HepG2 (cell line): ENCODE measurements at regions not wholly inside any gene's neighbourhood (a gene's known extent, or its start where the extent isn't known, plus 50 kb on each side); places are given as distances from the start of the nearest gene placed in this dataset.

Experiments
- ATAC-seq: fragments of 200-7000 bp; cut with Tn5 transposase; 3 replicates; pipeline ENCODE4 v1.9.1; 2020; ENCODE audit warnings: mild to moderate bottlenecking, moderate library complexity
- BruUV-seq: library from RNA; stranded (reverse); fragments of 400-500 nt; replicated peaks from 2 replicates; lab custom pipeline; 2021; lab: Mats Ljungman, UMichigan
- CTCF ChIA-PET: fragments of 300-600 bp; formaldehyde crosslinking; extraction: SDS; loops from one replicate; lab custom pipeline; 2021; ENCODE audit warnings: low total read pairs, inconsistent platforms, low intra/inter-chr PET ratio; lab: Yijun Ruan, JAX
- POLR2A ChIA-PET: fragments of 350-600 bp; sonication (Branson Sonifier 250); formaldehyde crosslinking; loops from one replicate; lab custom pipeline; 2020; ENCODE audit warnings: antibody characterized with exemption, inconsistent platforms; lab: Yijun Ruan, JAX
- DNase-seq: peaks from one replicate; pipeline ENCODE4 v3.0.0-alpha.2; 2015; ENCODE audit warnings: low spot score
- FAIRE-seq: peaks from 3 replicates; lab custom pipeline; 2011; peaks lifted over from hg19 to GRCh38; lab: Jason Lieb, UNC
- H2AFZ ChIP-seq: one replicate; pipeline ENCODE4 v1.6.1; 2011; ENCODE audit warnings: low read length, inconsistent platforms
- H3K27ac ChIP-seq: fragments of 300-600 bp; 3 replicates; pipeline ENCODE4 v1.8.0; 2011; ENCODE audit warnings: mixed run types, mild to moderate bottlenecking, mixed read lengths, low read length, inconsistent platforms; ENCODE audit not compliant: insufficient read depth; ENCODE audit errors: extremely low read length
- H3K27me3 ChIP-seq, 2 experiments: fragments of 200-600 bp in 1 of 2; 2 replicates in 1 of 2; 3 replicates in 1 of 2; pipeline versions ENCODE4 v1.6.0 to v1.8.0; 2011; ENCODE audit warnings: low read length in 2 of 2, mild to moderate bottlenecking in 2 of 2, moderate library complexity in 2 of 2, inconsistent platforms in 1 of 2; ENCODE audit not compliant: insufficient read depth in 2 of 2, control insufficient read depth in 1 of 2
- H3K36me3 ChIP-seq, 2 experiments: fragments of 200-600 bp in 1 of 2; replicated peaks in 1 of 2; 2 replicates in 1 of 2; 3 replicates in 1 of 2; pipeline versions ENCODE4 v1.5.1 to v1.8.0; 2011; ENCODE audit warnings: low read length in 2 of 2, inconsistent platforms in 1 of 2; ENCODE audit not compliant: insufficient read depth in 2 of 2, control insufficient read depth in 1 of 2
- H3K4me1 ChIP-seq: 2 replicates; pipeline ENCODE4 v1.5.1; 2012; ENCODE audit warnings: low read length, inconsistent platforms; ENCODE audit not compliant: insufficient read depth
- H3K4me2 ChIP-seq: 2 replicates; pipeline ENCODE4 v1.6.0; 2011; ENCODE audit warnings: low read depth, low read length, inconsistent platforms
- H3K4me3 ChIP-seq, 3 experiments: fragments of 200-600 bp in 1 of 3; sonication (generic), shearing (Covaris generic) in 1 of 3; replicated peaks in 1 of 3; 2 replicates each; pipeline ENCODE4 v1.5.1; 2011 to 2016; ENCODE audit warnings: low read length in 3 of 3, inconsistent platforms in 2 of 3, low read depth in 2 of 3, mild to moderate bottlenecking in 2 of 3, control low read depth in 1 of 3, mixed read lengths in 1 of 3; ENCODE audit not compliant: insufficient read depth in 1 of 3
- H3K79me2 ChIP-seq: one replicate; pipeline ENCODE4 v1.6.1; 2011; ENCODE audit warnings: low read length, inconsistent platforms; ENCODE audit not compliant: insufficient read depth
- H3K9ac ChIP-seq: 2 replicates; pipeline ENCODE4 v1.6.0; 2011; ENCODE audit warnings: mild to moderate bottlenecking, low read depth, low read length, inconsistent platforms; ENCODE audit not compliant: insufficient read depth
- H3K9me3 ChIP-seq: 2 replicates; pipeline ENCODE4 v1.5.1; 2012; ENCODE audit warnings: mild to moderate bottlenecking, low read length
- H4K20me1 ChIP-seq: 2 replicates; pipeline ENCODE4 v1.6.0; 2011; ENCODE audit warnings: inconsistent platforms, mild to moderate bottlenecking, low read length, moderate library complexity; ENCODE audit not compliant: insufficient read depth
- HINFP ChIP-seq: sonication (generic); formaldehyde crosslinking; IDR thresholded peaks from 2 replicates; pipeline ENCODE4 v1.4.0; 2020; ENCODE audit warnings: low read depth, mild to moderate bottlenecking, missing genetic modification reagents
- MAFF ChIP-seq: IDR thresholded peaks from 2 replicates; pipeline ENCODE4 v1.6.1; 2011; ENCODE audit warnings: low read depth, low read length, improper control_type of control experiment
- ZBED4 ChIP-seq: sonication (generic); formaldehyde crosslinking; IDR thresholded peaks from 2 replicates; pipeline ENCODE4 v1.4.0; 2020; ENCODE audit warnings: missing genetic modification reagents, borderline replicate concordance
- ZBTB40 ChIP-seq, 2 experiments: fragments of 450-650 bp in 1 of 2; sonication (generic) in 1 of 2; formaldehyde crosslinking in 1 of 2; IDR thresholded peaks; 2 replicates each; pipeline versions ENCODE4 v1.6.1 to v1.8.0; 2016 to 2022; ENCODE audit warnings: antibody characterized with exemption in 1 of 2, mild to moderate bottlenecking in 1 of 2, missing genetic modification reagents in 1 of 2
- ZFP62 ChIP-seq: sonication (generic); formaldehyde crosslinking; IDR thresholded peaks from 2 replicates; pipeline ENCODE4 v1.4.0; 2020; ENCODE audit warnings: missing genetic modification reagents
- WGBS: methylation state at CpG from one replicate; pipeline ENCODE4 v1.1.6; 2017; ENCODE audit warnings: low lambda C conversion rate; 5-methylcytosine and 5-hydroxymethylcytosine counted together
- in situ Hi-C: cut with HindIII; loops from 2 replicates; pipeline ENCODE4 v1.10.0; 2017; ENCODE audit warnings: low pct_unique_long_range_greater_than_20kb; ENCODE audit not compliant: extremely low pct_ligation_motif_present
- intact Hi-C: fragments of 100-400 bp; cut with micrococcal nuclease; formaldehyde crosslinking; loops from one replicate; pipeline ENCODE4 v1.10.0; 2022; ENCODE audit not compliant: unreplicated experiment

GRCh38 chr3:72275331-72275751, 490.4 kb upstream of the PROK2 start (continued):
- TF ChIP-seq HINFP (CRISPR knock-in tag), result no peak
- no peak for TF ChIP-seq ZFP62
- TF ChIP-seq ZBED4, result no peak
- TF ChIP-seq, all 625 proteins: peak for 0

GRCh38 chr3:72274493-72275330, 489.8 kb upstream of the PROK2 start:
- ChIA-PET CTCF (no interaction called here), POLR2A (no interaction called here)
- in situ Hi-C loops, result no loop called here
- 19% methylated on average over 12 of the region's 12 CpGs for WGBS
- Histone ChIP-seq H2AFZ (no peak overlapping the region), H3K36me3 (no peaks in the 10 kb centered on the region), H3K79me2 (no peaks in the 10 kb centered on the region), H3K27ac (no peak overlapping the region), H3K4me3 (no peak overlapping the region), H3K27me3 (peaks cover 0 to 4% of the 10 kb centered on the region in 2 experiments; a peak in 1 of 5 replicates), H3K9ac (no peak overlapping the region), H3K4me1 (peaks cover 25% of the 10 kb centered on the region), H4K20me1 (no peaks in the 10 kb centered on the region), H3K9me3 (no peaks in the 10 kb centered on the region), H3K4me2 (peak overlapping the region; percentile 37)
- BruUV-seq, result no TSS peak
- FAIRE-seq (no peak), ATAC-seq (no peak), DNase-seq (no peak)
- intact Hi-C loops, result no loop called here
- TF ChIP-seq ZBTB40 (IDR thresholded peaks at IDR 0.05) (no peak), ZBTB40 (CRISPR knock-in tag; IDR thresholded peaks at IDR 0.05) (peak; percentile 97), MAFF (no peak)
